HG02763 (cell line): ENCODE measurements at regions not wholly inside any gene's neighbourhood (a gene's known extent, or its start where the extent isn't known, plus 50 kb on each side); places are given as distances from the start of the nearest gene placed in this dataset.

Source experiments
- ATAC-seq: cut with Tn5 transposase; IDR thresholded peaks from one replicate; pipeline ENCODE4 v1.9.1; 2021; ENCODE audit warnings: mild to moderate bottlenecking, moderate library complexity; ENCODE audit not compliant: unreplicated experiment

GRCh38 chr2:56693501-56693900 lies 509.7 kb downstream of the CCDC85A start:
- no peak for ATAC-seq

- ATAC-seq, result no peak
These were observed 519.2 kb downstream of the CCDC85A start for GRCh38 chr2:56703001-56703400.

GRCh38 chr2:56705713-56706112 lies 521.9 kb downstream of the CCDC85A start:
- ATAC-seq, result no peak

GRCh38 chr2:56707218-56707617 lies 523.4 kb downstream of the CCDC85A start:
- no peak for ATAC-seq

- ATAC-seq, result no peak
These were observed 523.9 kb downstream of the CCDC85A start for GRCh38 chr2:56707650-56708049.

DNA sequence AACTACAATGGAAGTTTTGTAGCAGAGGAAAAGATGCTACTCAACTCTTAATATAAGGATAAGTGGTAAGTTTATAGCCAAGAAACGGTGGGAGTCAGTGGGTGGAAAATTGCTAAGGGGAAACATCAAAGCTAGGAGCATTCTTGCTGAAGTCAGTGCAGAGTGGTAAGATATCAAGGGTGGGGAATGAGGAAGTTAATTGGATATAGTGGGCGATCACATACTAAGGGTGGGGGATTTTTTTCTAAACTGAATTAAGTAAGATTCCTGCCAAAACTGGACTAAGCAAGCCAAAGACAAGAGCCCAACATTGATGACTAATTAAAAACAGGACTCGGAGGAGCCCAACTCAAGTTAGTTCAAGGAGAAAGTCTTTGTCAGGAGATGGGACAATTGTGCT lies 525.4 kb downstream of the CCDC85A start:
- ATAC-seq, result no peak

DNA sequence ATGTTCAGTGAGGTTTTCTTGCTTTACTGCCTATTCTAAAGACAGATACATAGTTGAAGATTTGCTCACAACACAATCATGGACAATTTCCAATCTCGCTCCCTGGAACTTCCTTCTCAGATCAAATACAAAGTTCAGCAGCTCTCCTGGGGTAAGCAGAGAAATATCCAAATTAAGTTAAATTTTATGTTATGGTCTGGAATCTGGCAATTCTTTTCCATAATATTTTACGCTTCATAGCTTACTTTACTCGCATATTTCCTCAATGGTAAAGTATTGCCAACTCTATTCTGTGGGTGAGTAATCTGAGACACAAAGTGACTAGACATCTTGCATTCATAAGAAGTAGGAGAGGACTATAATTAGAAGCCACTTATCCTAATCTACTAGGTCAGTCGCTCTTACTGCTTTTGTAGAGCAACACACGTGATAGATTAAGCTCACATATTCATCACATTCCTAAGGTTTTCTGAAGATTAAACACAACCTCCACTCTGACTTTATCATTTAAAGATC lies 529.4 kb downstream of the CCDC85A start:
- ATAC-seq, result no peak

GRCh38 chr2:56713978-56714377 lies 530.2 kb downstream of the CCDC85A start:
- no peak for ATAC-seq

DNA sequence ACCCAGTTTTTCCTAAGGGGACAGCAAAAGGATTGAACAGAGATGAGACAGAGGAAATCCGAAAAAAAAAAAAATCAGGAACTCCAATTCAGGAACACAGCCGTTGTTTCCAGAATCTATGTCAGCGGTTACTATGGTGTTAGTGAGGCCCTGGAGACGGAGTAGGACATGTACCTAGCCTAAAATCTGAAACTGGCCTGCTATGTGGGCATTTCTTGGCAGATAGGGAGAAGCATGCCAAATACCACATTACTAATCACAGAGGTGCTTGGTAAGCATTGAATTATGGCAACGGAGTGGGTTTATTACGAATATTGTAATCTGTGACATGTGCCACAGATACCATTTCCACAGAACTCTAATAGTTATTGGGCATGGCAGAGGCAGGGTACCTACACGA lies 530.6 kb downstream of the CCDC85A start:
- no peak for ATAC-seq

GRCh38 chr2:56715683-56716082 lies 531.9 kb downstream of the CCDC85A start:
- ATAC-seq, result no peak

DNA sequence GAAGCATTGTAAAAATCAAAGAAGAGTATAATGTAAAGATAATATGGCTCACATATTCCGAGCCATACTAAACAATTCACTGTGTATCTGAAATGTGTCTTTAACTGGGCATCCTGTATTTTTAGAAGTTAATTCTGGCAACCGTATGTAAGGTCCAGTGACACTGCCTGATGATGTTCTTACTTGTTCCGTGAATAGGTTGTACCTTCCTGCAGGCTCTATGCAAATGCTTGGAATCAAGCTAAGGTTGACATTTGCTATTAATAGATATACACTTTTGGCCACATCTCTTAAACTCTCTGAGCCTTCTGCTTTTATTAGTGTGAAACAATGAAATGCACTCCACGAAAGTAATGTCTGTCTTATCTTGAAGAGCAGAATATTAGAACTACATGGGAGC lies 534.6 kb downstream of the CCDC85A start:
- ATAC-seq, result no peak

DNA sequence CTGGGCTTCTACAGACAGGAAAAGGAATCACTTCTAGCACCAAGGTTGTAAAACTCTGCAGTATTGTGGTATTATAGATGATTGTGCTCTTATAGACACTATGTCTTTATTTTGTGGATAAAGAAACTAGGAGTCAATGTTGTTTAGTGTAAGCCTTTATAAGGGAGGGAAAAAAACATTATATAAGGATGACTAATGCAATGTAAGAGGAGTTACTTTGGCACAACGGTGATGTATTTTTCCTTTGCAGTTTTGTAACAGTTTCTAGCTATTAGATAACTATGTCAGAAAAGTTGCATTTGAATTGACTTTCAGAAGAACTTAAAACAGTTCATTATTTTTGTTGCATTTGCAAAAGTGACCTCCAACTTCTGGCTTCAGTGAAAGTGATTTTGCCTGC lies 545.4 kb downstream of the CCDC85A start:
- no peak for ATAC-seq

DNA sequence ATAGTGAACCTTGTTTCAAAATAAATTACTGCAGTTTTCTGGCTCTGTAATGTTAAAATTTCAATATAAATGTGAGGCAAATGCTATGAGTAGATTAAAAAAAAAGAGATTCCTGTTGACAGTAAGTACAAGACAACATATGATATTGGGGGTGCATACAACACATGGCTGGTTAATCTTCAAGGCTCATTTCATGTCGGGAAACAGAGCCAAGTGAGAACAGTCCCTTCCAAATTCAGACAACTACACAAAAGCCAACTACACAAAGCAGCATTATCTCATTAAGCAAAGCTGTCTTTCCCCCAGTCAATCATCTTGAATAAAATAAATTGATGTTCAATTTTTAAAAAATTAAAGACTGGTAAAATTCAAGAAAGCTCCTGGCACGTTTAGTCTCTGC lies 549.2 kb downstream of the CCDC85A start:
- ATAC-seq, result no peak

DNA sequence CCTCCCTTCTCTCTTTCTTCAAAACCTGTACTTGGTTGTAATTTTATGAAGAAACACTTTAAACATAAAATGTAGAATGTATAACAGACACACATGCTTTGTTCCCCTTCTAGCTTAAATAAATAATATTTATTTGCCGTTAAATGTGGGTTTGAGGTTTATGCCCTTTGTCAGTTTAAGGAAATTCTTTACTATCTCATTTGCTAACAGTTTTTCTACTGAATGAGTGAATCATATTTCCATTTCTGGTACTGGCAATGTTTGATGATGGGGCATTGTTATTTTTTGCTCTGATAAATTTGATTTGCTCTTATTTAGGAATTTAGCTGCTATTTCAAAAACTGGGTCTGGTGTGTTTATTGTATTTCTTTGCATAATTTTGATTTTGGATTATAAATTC lies 555.6 kb downstream of the CCDC85A start:
- ATAC-seq, result no peak

DNA sequence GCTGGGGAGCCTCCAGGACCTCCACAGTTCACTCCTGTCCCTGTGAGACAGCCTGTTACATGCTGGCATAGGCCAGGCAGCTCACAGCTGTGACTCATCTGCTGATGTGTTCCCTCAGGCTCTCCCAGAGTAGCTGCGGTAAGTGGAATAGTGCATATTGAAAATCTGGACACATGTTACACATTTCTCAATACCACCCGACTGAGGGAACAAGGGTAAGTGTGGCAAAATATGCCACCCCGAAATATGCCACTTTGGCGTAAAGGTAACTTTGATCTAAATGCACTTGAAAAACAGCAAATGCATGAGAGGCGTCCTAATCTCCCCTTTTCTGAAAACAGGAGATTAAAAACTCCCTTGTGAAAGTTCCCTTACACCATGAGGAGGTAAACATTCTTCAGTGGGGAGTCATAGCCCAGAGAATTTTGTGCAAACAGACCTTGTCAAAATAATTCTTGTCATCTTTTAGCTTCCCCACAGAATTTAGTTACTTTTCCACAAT lies 557.9 kb downstream of the CCDC85A start:
- no peak for ATAC-seq

DNA sequence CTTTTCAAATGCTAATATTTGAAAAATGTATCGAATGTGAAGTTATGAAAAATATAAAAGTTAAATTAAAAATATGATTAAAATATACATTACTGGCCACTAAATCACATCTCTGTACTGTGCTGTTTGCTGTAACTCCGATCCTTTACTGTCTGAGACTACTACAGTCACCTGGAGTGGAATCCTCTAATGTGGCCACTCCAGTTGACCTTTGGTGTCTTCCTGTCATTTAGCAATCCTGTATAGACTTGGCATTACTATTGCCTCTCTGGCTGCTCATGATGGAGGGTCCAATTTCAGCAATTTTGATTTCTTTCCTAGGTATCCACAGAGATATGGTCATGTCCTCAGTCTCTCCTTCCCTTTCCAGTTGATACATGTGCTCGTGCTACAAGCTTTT lies 560.0 kb downstream of the CCDC85A start:
- ATAC-seq, result no peak

- ATAC-seq, result no peak
These were observed 565.5 kb downstream of the CCDC85A start for GRCh38 chr2:56749152-56749752.

- ATAC-seq, result no peak
These were observed 569.4 kb downstream of the CCDC85A start for GRCh38 chr2:56753182-56753581.

DNA sequence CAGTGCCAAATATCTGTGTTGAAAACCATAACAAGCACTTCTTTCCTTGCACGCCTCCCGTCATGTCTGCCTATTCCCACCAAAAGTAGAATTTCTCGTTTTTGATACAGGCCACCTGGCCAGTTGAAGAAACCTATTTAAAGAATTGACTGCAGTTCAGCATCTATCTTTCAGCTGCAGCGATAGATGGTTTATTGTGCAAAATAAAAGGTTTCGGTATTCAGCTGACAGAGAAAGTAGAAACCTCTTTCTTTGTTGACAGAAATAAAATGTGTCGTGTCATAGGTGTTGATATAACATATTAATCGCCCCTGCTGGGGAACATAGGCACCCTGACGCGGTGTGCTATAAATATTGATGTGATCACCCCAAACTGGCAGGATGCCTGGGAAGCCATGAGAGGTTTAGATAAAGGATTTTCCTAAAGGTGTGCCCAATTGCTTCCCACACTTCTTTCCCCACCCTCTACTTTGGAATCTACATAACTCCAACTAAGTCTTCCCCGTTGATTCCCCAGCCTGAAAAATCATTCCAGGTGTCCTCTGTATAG lies 570.4 kb downstream of the CCDC85A start:
- ATAC-seq, result no peak

- no peak for ATAC-seq
These were observed 570.8 kb downstream of the CCDC85A start for GRCh38 chr2:56754627-56755026.

- no peak for ATAC-seq
These were observed 574.2 kb downstream of the CCDC85A start for GRCh38 chr2:56757884-56758545.

DNA sequence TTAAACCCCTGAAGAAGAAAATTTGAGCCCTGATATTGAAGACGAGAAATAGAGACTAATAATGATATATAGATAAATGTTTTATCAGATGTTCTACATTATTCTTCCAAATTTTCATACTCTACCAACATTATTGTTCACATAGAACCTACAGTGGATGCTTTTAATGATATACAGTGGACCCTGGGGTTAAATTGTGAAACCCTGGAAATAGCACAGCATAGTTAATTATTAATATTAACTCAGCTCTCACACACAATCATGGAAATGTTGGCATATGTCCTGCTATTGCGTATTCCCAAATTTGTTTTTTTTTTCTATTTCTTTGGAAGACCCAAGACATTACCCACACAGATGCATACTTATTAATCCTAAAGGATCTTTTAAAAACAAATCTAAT lies 579.9 kb downstream of the CCDC85A start:
- ATAC-seq, result no peak
